Stromal cell of bone marrow (primary cell): ENCODE measurements at regions not wholly inside any gene's neighbourhood (a gene's known extent, or its start where the extent isn't known, plus 50 kb on each side); places are given as distances from the start of the nearest gene placed in this dataset.
A peak's percentile ranks its signal among the peaks of the same experiment; 100 is the strongest.

Experiments used
- DNase-seq: peaks from one replicate; pipeline ENCODE4 v3.0.0-alpha.2; 2012; ENCODE audit warnings: low read depth

GRCh38 chr6:111986651-111987050 is 67.3 kb upstream of the CCN6 start:
- no peak for DNase-seq

- no peak for DNase-seq
Observed at GRCh38 chr6:111987295-111987694, 66.6 kb upstream of the CCN6 start.

GRCh38 chr6:111988926-111989325 is 65.0 kb upstream of the CCN6 start:
- no peak for DNase-seq

- no peak for DNase-seq
Observed at GRCh38 chr6:111989743-111990142, 64.2 kb upstream of the CCN6 start.

- DNase-seq = no peak
Observed at GRCh38 chr6:111990214-111990613, 63.7 kb upstream of the CCN6 start.

- DNase-seq = no peak
Observed at GRCh38 chr6:111992851-111993250, 61.1 kb upstream of the CCN6 start.

- DNase-seq = no peak
Observed at GRCh38 chr6:111993342-111993741, 60.6 kb upstream of the CCN6 start.

GRCh38 chr6:111994791-111995190 is 59.1 kb upstream of the CCN6 start:
- no peak for DNase-seq

GRCh38 chr6:111995404-111995803 is 58.5 kb upstream of the CCN6 start:
- no peak for DNase-seq

GRCh38 chr6:111996144-111996865 is 57.6 kb upstream of the CCN6 start:
- no peak for DNase-seq

- DNase-seq = peak; percentile 67
Observed at GRCh38 chr6:111997078-111997852, 56.6 kb upstream of the CCN6 start.

- DNase-seq = no peak
Observed at GRCh38 chr6:111997853-111998208, 56.1 kb upstream of the CCN6 start.

- no peak for DNase-seq
Observed at GRCh38 chr6:112002307-112002706, 51.6 kb upstream of the CCN6 start.
